ENCODE measurements at regions not wholly inside any gene's neighbourhood (a gene's known extent, or its start where the extent isn't known, plus 50 kb on each side); places are given as distances from the start of the nearest gene placed in this dataset.

- no peak overlapping the region for H2AK5ac ChIP-seq (ENCODE audit: low read depth, low read length)
- TF ChIP-seq CBX8 (IDR thresholded peaks at IDR 0.05; ENCODE audit: borderline replicate concordance, low read depth, low read length) (no peak), ZNF274 (IDR thresholded peaks at IDR 0.05; ENCODE audit: borderline replicate concordance, extremely low read depth, low read length) (no peak), RFX5 (IDR thresholded peaks at IDR 0.05; ENCODE audit: borderline replicate concordance, low read depth, low read length) (no peak), CTBP2 (IDR thresholded peaks at IDR 0.05; ENCODE audit: borderline replicate concordance, insufficient read depth, insufficient read length, low read length) (no peak), EZH2 (IDR thresholded peaks at IDR 0.05; ENCODE audit: low read depth, low read length, severe bottlenecking) (no peak), NRF1 (IDR thresholded peaks at IDR 0.05; ENCODE audit: low read depth, low read length) (no peak), TAF7 (optimal IDR thresholded peaks at IDR 0.05; ENCODE audit: borderline replicate concordance, low read depth, low read length) (no peak), ATF2 (IDR thresholded peaks at IDR 0.05; ENCODE audit: low read length) (no peak)
- TF ChIP-seq, protein P1, sequence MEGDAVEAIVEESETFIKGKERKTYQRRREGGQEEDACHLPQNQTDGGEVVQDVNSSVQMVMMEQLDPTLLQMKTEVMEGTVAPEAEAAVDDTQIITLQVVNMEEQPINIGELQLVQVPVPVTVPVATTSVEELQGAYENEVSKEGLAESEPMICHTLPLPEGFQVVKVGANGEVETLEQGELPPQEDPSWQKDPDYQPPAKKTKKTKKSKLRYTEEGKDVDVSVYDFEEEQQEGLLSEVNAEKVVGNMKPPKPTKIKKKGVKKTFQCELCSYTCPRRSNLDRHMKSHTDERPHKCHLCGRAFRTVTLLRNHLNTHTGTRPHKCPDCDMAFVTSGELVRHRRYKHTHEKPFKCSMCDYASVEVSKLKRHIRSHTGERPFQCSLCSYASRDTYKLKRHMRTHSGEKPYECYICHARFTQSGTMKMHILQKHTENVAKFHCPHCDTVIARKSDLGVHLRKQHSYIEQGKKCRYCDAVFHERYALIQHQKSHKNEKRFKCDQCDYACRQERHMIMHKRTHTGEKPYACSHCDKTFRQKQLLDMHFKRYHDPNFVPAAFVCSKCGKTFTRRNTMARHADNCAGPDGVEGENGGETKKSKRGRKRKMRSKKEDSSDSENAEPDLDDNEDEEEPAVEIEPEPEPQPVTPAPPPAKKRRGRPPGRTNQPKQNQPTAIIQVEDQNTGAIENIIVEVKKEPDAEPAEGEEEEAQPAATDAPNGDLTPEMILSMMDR (IDR thresholded peaks at IDR 0.05; ENCODE audit: control extremely low read depth in 1 of 3, insufficient read depth in 1 of 3, low read depth in 1 of 3, low read length in 3 of 3): no peak
- H4K20me1 ChIP-seq (replicated peaks in 1 of 2; ENCODE audit: control insufficient read depth in 1 of 2, insufficient read depth in 2 of 2, low read length in 2 of 2): no peaks in the 10 kb centered on the region
- H4K8ac ChIP-seq (ENCODE audit: extremely low read depth, insufficient read depth, low read length): no peak overlapping the region
- ChIA-PET CTCF (ENCODE audit: partially characterized antibody) (interaction anchor here (0.7 kb wide), 1 partner anchor 215 kb away, joined by 5 read pairs; no protein-coding TSS in a partner anchor), POLR2A (ENCODE audit: partially characterized antibody) (no interaction called here)
- no peak overlapping the region for H3K23ac ChIP-seq (ENCODE audit: insufficient read length)
- H3K79me1 ChIP-seq (ENCODE audit: low read depth, low read length): no peaks in the 10 kb centered on the region
- no peaks in the 10 kb centered on the region for H3K4me1 ChIP-seq (replicated peaks in 1 of 4; ENCODE audit: control insufficient read depth in 3 of 4, insufficient read depth in 4 of 4, low read length in 3 of 4)
- no peak overlapping the region for H3K14ac ChIP-seq (ENCODE audit: insufficient read length)
- no peaks in the 10 kb centered on the region for H3K27me3 ChIP-seq (replicated peaks in 1 of 4; ENCODE audit: control insufficient read depth in 3 of 4, extremely low read depth in 1 of 4, insufficient read depth in 3 of 4, low read length in 3 of 4)
- H2BK15ac ChIP-seq (ENCODE audit: low read length): no peak overlapping the region
- H3K56ac ChIP-seq (replicated peaks; ENCODE audit: insufficient read length, low read depth, low read length): no peak overlapping the region
- 90% methylated on average over 2 of the region's 2 CpGs; no CpG with 5 or more reads in 1 of the 2 experiments for WGBS, 2 experiments (ENCODE audit: extremely low coverage in 1 of 2, insufficient coverage in 1 of 2, insufficient read length in 1 of 2, insufficient replicate concordance in 2 of 2, low coverage in 1 of 2, low lambda C conversion rate in 2 of 2, missing lambda C conversion rate in 1 of 2)
- no peaks in the 10 kb centered on the region for H3K9me3 ChIP-seq (ENCODE audit: insufficient read depth in 2 of 2, low read depth in 1 of 2, low read length in 1 of 2)
- no peaks in the 10 kb centered on the region for H3K79me2 ChIP-seq (ENCODE audit: control insufficient read depth in 1 of 2, insufficient read depth in 2 of 2, low read length in 2 of 2)
- no peak overlapping the region for H2BK20ac ChIP-seq (ENCODE audit: low read length)
- H4K91ac ChIP-seq (replicated peaks; ENCODE audit: insufficient read length, low read length): no peak overlapping the region
- no peak overlapping the region for H4K5ac ChIP-seq (ENCODE audit: insufficient read length, low read depth, low read length)
- H3K23me2 ChIP-seq (ENCODE audit: low read depth, low read length): no peaks in the 10 kb centered on the region
- H2AFZ ChIP-seq (ENCODE audit: low read length): no peak overlapping the region
- no peaks in the 10 kb centered on the region for H3K36me3 ChIP-seq (ENCODE audit: control insufficient read depth in 2 of 4, insufficient read depth in 4 of 4, low read length in 3 of 4)
- DNase-seq (ENCODE audit: low read depth in 1 of 2, low spot score in 2 of 2) (no peak), FAIRE-seq (no peak)
- H3K9ac ChIP-seq (replicated peaks in 1 of 4; ENCODE audit: extremely low read depth in 1 of 4, low read depth in 3 of 4, low read length in 3 of 4): no peak overlapping the region
- H2BK120ac ChIP-seq (replicated peaks; ENCODE audit: low read depth, low read length): no peak overlapping the region
- no peak overlapping the region for H2BK12ac ChIP-seq (ENCODE audit: low read depth, low read length)
- H3K4me3 ChIP-seq (ENCODE audit: extremely low read depth in 1 of 4, insufficient read depth in 2 of 4, low read depth in 3 of 4, low read length in 4 of 4): no peak overlapping the region
- H2BK5ac ChIP-seq (ENCODE audit: low read depth, low read length): no peak overlapping the region
- no peak overlapping the region for H3K27ac ChIP-seq (ENCODE audit: low read depth, low read length)
- H3K4me2 ChIP-seq (ENCODE audit: insufficient read depth in 1 of 2, low read depth in 2 of 2, low read length in 2 of 2): no peak overlapping the region
- H3K4ac ChIP-seq (replicated peaks; ENCODE audit: insufficient read length, low read depth, low read length): no peak overlapping the region
- no peak overlapping the region for H3K18ac ChIP-seq (ENCODE audit: extremely low read depth, low read length)
Observed at GRCh38 chr10:36788152-36788551, 337.2 kb upstream of the ANKRD30A start.
